ENCODE measurements at regions not wholly inside any gene's neighbourhood (a gene's known extent, or its start where the extent isn't known, plus 50 kb on each side); places are given as distances from the start of the nearest gene placed in this dataset.

DNA sequence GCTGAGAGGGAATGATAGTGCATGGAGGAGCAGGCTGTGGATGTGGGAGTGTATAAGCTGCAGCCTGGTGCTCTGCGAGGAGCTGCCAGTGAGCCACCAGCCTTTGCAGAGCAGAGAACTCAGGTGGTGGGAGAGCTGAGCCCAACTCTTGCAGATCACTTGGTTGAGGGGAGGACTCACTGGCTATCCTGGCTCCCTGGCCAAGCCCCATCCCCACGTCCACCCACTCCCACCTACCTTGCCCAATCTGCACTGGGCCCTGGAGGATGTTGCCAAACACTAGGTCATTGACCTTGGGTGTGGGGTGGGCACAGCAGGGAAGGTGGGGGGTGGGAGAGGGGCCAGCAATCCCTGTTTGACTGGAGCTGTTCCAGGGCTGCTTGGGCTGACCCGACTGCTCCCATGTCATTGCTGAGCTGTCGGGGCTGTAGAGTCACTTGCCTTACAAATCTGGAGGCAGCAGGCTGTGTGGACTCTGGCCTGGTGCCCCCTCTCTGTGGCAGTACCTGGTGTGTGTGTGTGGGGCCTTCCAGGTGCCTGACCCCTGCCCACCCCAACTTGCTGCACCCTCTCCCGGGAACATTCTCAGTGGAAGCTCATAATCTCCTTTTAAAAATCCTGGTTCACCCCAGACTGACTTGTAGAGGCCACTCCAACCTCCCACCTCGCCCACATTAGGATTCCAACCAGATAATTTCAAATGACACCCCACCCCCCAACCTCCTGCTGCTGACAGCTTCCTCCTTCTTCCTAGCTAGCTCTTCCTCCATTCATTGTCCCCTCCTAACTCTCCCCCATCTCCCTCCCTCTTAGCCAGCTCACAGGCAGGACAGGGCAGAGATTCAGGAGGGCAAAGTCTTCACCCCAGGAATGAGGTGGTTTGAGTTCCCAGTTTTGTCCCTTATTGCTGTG, 162.3 kb downstream of the MRPL14 start:
- no peaks in the 10 kb centered on the region for H3K4me1 ChIP-seq (ENCODE audit: control insufficient read depth in 1 of 2, insufficient read depth in 1 of 2, low read depth in 1 of 2, low read length in 1 of 2)
- H3K27ac ChIP-seq, result no peak overlapping the region
- H3K27me3 ChIP-seq, result peaks cover 58% of the 10 kb centered on the region
- TF ChIP-seq, protein P1, sequence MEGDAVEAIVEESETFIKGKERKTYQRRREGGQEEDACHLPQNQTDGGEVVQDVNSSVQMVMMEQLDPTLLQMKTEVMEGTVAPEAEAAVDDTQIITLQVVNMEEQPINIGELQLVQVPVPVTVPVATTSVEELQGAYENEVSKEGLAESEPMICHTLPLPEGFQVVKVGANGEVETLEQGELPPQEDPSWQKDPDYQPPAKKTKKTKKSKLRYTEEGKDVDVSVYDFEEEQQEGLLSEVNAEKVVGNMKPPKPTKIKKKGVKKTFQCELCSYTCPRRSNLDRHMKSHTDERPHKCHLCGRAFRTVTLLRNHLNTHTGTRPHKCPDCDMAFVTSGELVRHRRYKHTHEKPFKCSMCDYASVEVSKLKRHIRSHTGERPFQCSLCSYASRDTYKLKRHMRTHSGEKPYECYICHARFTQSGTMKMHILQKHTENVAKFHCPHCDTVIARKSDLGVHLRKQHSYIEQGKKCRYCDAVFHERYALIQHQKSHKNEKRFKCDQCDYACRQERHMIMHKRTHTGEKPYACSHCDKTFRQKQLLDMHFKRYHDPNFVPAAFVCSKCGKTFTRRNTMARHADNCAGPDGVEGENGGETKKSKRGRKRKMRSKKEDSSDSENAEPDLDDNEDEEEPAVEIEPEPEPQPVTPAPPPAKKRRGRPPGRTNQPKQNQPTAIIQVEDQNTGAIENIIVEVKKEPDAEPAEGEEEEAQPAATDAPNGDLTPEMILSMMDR (IDR thresholded peaks at IDR 0.05), result no peak
- no peaks in the 10 kb centered on the region for H3K36me3 ChIP-seq
- no peaks in the 10 kb centered on the region for H3K9me3 ChIP-seq
- H3K4me3 ChIP-seq (ENCODE audit: low read depth in 1 of 2, low read length in 1 of 2), result no peak overlapping the region

- Histone ChIP-seq H3K4me1 (ENCODE audit: control insufficient read depth in 1 of 2, insufficient read depth in 1 of 2, low read depth in 1 of 2, low read length in 1 of 2) (no peaks in the 10 kb centered on the region), H3K27ac (no peak overlapping the region), H3K9me3 (no peaks in the 10 kb centered on the region), H3K27me3 (peaks cover 63% of the 10 kb centered on the region), H3K36me3 (no peaks in the 10 kb centered on the region), H3K4me3 (ENCODE audit: low read depth in 1 of 2, low read length in 1 of 2) (no peak overlapping the region)
- TF ChIP-seq, protein P1 (IDR thresholded peaks at IDR 0.05), result no peak
Observed at GRCh38 chr6:43963877-43964658, 163.2 kb downstream of the MRPL14 start.

DNA sequence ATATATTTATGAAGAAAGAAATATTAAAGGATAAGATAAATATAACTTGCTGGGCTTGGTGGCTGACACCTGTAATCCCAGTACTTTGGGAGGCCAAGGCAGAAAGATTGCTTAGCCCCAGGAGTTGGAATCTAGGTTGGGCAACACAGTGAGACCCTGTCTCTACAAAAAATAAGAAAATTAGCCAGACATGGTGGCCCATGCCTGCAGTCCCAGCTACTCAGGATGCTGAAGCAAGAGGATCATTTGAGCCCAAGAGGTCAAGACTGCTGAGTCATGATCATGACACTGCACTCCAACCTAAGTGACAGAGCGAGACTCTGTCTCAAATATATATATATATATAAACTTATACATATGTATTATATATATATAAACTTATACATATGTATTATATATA, 164.0 kb downstream of the MRPL14 start:
- Histone ChIP-seq H3K36me3 (no peaks in the 10 kb centered on the region), H3K4me1 (ENCODE audit: control insufficient read depth in 1 of 2, insufficient read depth in 1 of 2, low read depth in 1 of 2, low read length in 1 of 2) (no peaks in the 10 kb centered on the region), H3K27ac (no peak overlapping the region), H3K4me3 (ENCODE audit: low read depth in 1 of 2, low read length in 1 of 2) (no peak overlapping the region), H3K9me3 (no peaks in the 10 kb centered on the region), H3K27me3 (peaks cover 60% of the 10 kb centered on the region)
- TF ChIP-seq, protein P1 (IDR thresholded peaks at IDR 0.05), result no peak

GRCh38 chr6:43962458-43962857, 164.8 kb downstream of the MRPL14 start:
- TF ChIP-seq, protein P1 (IDR thresholded peaks at IDR 0.05), result no peak
- Histone ChIP-seq H3K9me3 (no peaks in the 10 kb centered on the region), H3K4me3 (ENCODE audit: low read depth in 1 of 2, low read length in 1 of 2) (no peak overlapping the region), H3K27ac (no peak overlapping the region), H3K36me3 (no peaks in the 10 kb centered on the region), H3K27me3 (peaks cover 66% of the 10 kb centered on the region), H3K4me1 (ENCODE audit: control insufficient read depth in 1 of 2, insufficient read depth in 1 of 2, low read depth in 1 of 2, low read length in 1 of 2) (no peaks in the 10 kb centered on the region)

- Histone ChIP-seq H3K4me3 (ENCODE audit: low read depth in 1 of 2, low read length in 1 of 2) (no peak overlapping the region), H3K27ac (no peak overlapping the region), H3K4me1 (ENCODE audit: control insufficient read depth in 1 of 2, insufficient read depth in 1 of 2, low read depth in 1 of 2, low read length in 1 of 2) (no peaks in the 10 kb centered on the region), H3K27me3 (peaks cover 45% of the 10 kb centered on the region), H3K36me3 (no peaks in the 10 kb centered on the region), H3K9me3 (no peaks in the 10 kb centered on the region)
- TF ChIP-seq, protein P1 (IDR thresholded peaks at IDR 0.05), result no peak
Observed at GRCh38 chr6:43957273-43957672, 170.0 kb downstream of the MRPL14 start.

All from neutrophil (primary cell).